Neural cell (in vitro differentiated cells): ENCODE measurements at regions not wholly inside any gene's neighbourhood (a gene's known extent, or its start where the extent isn't known, plus 50 kb on each side); places are given as distances from the start of the nearest gene placed in this dataset.

Experiments
- CTCF ChIP-seq: fragments of 450-650 bp; IDR thresholded peaks from 2 replicates; pipeline ENCODE4 v1.5.1; 2014; ENCODE audit warnings: antibody characterized with exemption, mild to moderate bottlenecking, moderate library complexity; ENCODE audit not compliant: poor library complexity, severe bottlenecking
- EP300 ChIP-seq: fragments of 450-650 bp; conservative IDR thresholded peaks from 2 replicates; pipeline ENCODE4 v1.6.1; 2014; ENCODE audit warnings: antibody characterized with exemption, mild to moderate bottlenecking, moderate library complexity; ENCODE audit not compliant: poor library complexity, severe bottlenecking
- EZH2 ChIP-seq: fragments of 200-600, 300-800 bp; shearing (Covaris generic), sonication (generic); IDR thresholded peaks from 2 replicates; pipeline ENCODE4 v1.6.1; 2014; ENCODE audit warnings: antibody characterized with exemption, low read length, borderline replicate concordance, mild to moderate bottlenecking; ENCODE audit not compliant: insufficient read depth, poor library complexity, severe bottlenecking
- MXI1 ChIP-seq: fragments of 450-650 bp; conservative IDR thresholded peaks from 2 replicates; pipeline ENCODE4 v1.6.1; 2014; ENCODE audit warnings: antibody characterized with exemption, mild to moderate bottlenecking; ENCODE audit not compliant: poor library complexity, severe bottlenecking
- POLR2AphosphoS5 ChIP-seq: IDR thresholded peaks from 2 replicates; pipeline ENCODE4 v1.6.1; 2012
- RAD21 ChIP-seq: fragments of 450-650 bp; conservative IDR thresholded peaks from 2 replicates; pipeline ENCODE4 v1.6.1; 2014; ENCODE audit warnings: antibody characterized with exemption, mild to moderate bottlenecking, moderate library complexity
- REST ChIP-seq: IDR thresholded peaks from 2 replicates; pipeline ENCODE4 v1.6.1; 2012; ENCODE audit warnings: borderline replicate concordance
- SMC3 ChIP-seq: fragments of 450-650 bp; conservative IDR thresholded peaks from 2 replicates; pipeline ENCODE4 v1.6.1; 2014; ENCODE audit warnings: antibody characterized with exemption, mild to moderate bottlenecking, moderate library complexity; ENCODE audit not compliant: poor library complexity
- TAF1 ChIP-seq: IDR thresholded peaks from 2 replicates; pipeline ENCODE4 v1.6.1; 2012; ENCODE audit warnings: low read depth

- no peak for TF ChIP-seq RAD21
- no peak for TF ChIP-seq CTCF
- no peak for TF ChIP-seq TAF1
- TF ChIP-seq REST = no peak
- TF ChIP-seq POLR2AphosphoS5 = no peak
- TF ChIP-seq EP300 = no peak
- no peak for TF ChIP-seq SMC3
- no peak for TF ChIP-seq EZH2
- no peak for TF ChIP-seq MXI1
Observed at GRCh38 chr4:83974111-83974780, 438.3 kb downstream of the GPAT3 start.
